Right ventricle myocardium inferior (tissue), 1 donor: ENCODE measurements at regions not wholly inside any gene's neighbourhood (a gene's known extent, or its start where the extent isn't known, plus 50 kb on each side); places are given as distances from the start of the nearest gene placed in this dataset. TPM values are rescaled to one million over a fixed set of nuclear protein-coding genes. Genes with fewer than 3 reads are reported as not detected.

Source experiments
- microRNA-seq: library from miRNA; unstranded; fragments of <30 nt; microRNA quantifications from one replicate; pipeline ENCODE4 v1.2.0, GENCODE V29; 2020
- donor health status: DM: no; HTN: yes; CAD: no; lungs with severe emphysema.

Small RNAs in the stretch of these regions (microRNA-seq; reads per million reads assigned to microRNA genes)
- gene MIR6859-1: not detected
- not detected for gene MIR6859-2
